H9 (cell line): ENCODE measurements at regions not wholly inside any gene's neighbourhood (a gene's known extent, or its start where the extent isn't known, plus 50 kb on each side); places are given as distances from the start of the nearest gene placed in this dataset.

Experiments
- DNase-seq: peaks from one replicate; pipeline ENCODE4 v3.0.0-alpha.2; 2017
- H2AFZ ChIP-seq: one replicate; pipeline ENCODE4 v1.6.1; 2013; ENCODE audit warnings: mild to moderate bottlenecking, low read length, control low read depth, moderate library complexity
- H2AK5ac ChIP-seq: 2 replicates; pipeline ENCODE4 v1.6.1; 2013; ENCODE audit warnings: low read length, control low read depth, mixed read lengths; ENCODE audit not compliant: insufficient read length
- H2BK120ac ChIP-seq: one replicate; pipeline ENCODE4 v1.6.1; 2013; ENCODE audit warnings: low read depth, mild to moderate bottlenecking, low read length, control low read depth, inconsistent platforms; ENCODE audit not compliant: poor library complexity, severe bottlenecking
- H2BK12ac ChIP-seq: 2 replicates; pipeline ENCODE4 v1.6.1; 2013; ENCODE audit warnings: low read length, control low read depth, mixed read lengths, low read depth; ENCODE audit not compliant: insufficient read length
- H2BK15ac ChIP-seq: 2 replicates; pipeline ENCODE4 v1.6.1; 2013; ENCODE audit warnings: low read depth, low read length, control low read depth
- H2BK20ac ChIP-seq: one replicate; pipeline ENCODE4 v1.6.1; 2013; ENCODE audit warnings: low read depth, mild to moderate bottlenecking, low read length, control low read depth, inconsistent platforms; ENCODE audit not compliant: poor library complexity, severe bottlenecking
- H2BK5ac ChIP-seq: 2 replicates; pipeline ENCODE4 v1.6.1; 2013; ENCODE audit warnings: low read length, control low read depth, mixed read lengths; ENCODE audit not compliant: insufficient read length
- H3K14ac ChIP-seq: 2 replicates; pipeline ENCODE4 v1.6.1; 2013; ENCODE audit warnings: low read length, control low read depth; ENCODE audit not compliant: insufficient read depth
- H3K18ac ChIP-seq: 2 replicates; pipeline ENCODE4 v1.6.1; 2013; ENCODE audit warnings: low read depth, mild to moderate bottlenecking, mixed read lengths, low read length, control low read depth; ENCODE audit not compliant: insufficient read length
- H3K23ac ChIP-seq: 2 replicates; pipeline ENCODE4 v1.6.1; 2013; ENCODE audit warnings: low read length, control low read depth, mixed read lengths, low read depth; ENCODE audit not compliant: insufficient read length
- H3K23me2 ChIP-seq: 2 replicates; pipeline ENCODE4 v1.6.1; 2013; ENCODE audit warnings: low read depth, mild to moderate bottlenecking, mixed read lengths, low read length, control low read depth; ENCODE audit not compliant: insufficient read length, poor library complexity, severe bottlenecking
- H3K27ac ChIP-seq: 2 replicates; pipeline ENCODE4 v1.5.1; 2013; ENCODE audit warnings: low read length, control low read depth, mixed read lengths, low read depth; ENCODE audit not compliant: insufficient read length
- H3K27me3 ChIP-seq: 2 replicates; pipeline ENCODE4 v1.6.1; 2013; ENCODE audit warnings: low read length, control low read depth, inconsistent platforms; ENCODE audit not compliant: insufficient read depth
- H3K4ac ChIP-seq: 2 replicates; pipeline ENCODE4 v1.6.1; 2013; ENCODE audit warnings: low read depth, mild to moderate bottlenecking, control low read depth, inconsistent platforms, low read length, moderate library complexity
- H3K4me1 ChIP-seq: 2 replicates; pipeline ENCODE4 v1.6.1; 2013; ENCODE audit warnings: low read length, control low read depth, inconsistent platforms; ENCODE audit not compliant: insufficient read depth
- H3K4me2 ChIP-seq: 2 replicates; pipeline ENCODE4 v1.6.1; 2013; ENCODE audit warnings: low read length, control low read depth, mixed read lengths; ENCODE audit not compliant: insufficient read length, insufficient read depth
- H3K56ac ChIP-seq: 2 replicates; pipeline ENCODE4 v1.6.1; 2013; ENCODE audit warnings: low read depth, mild to moderate bottlenecking, mixed read lengths, low read length, control low read depth; ENCODE audit not compliant: insufficient read length
- H3K79me1 ChIP-seq: 2 replicates; pipeline ENCODE4 v1.6.1; 2013; ENCODE audit warnings: low read depth, mild to moderate bottlenecking, moderate library complexity, low read length, control low read depth, inconsistent platforms; ENCODE audit not compliant: insufficient read depth, poor library complexity, severe bottlenecking
- H3K79me2 ChIP-seq: 2 replicates; pipeline ENCODE4 v1.6.1; 2013; ENCODE audit warnings: low read length, control low read depth, inconsistent platforms; ENCODE audit not compliant: insufficient read depth
- H3K9ac ChIP-seq: 2 replicates; pipeline ENCODE4 v1.6.1; 2013; ENCODE audit warnings: low read length, control low read depth, mixed read lengths; ENCODE audit not compliant: insufficient read length; ENCODE audit errors: extremely low read depth
- H3K9me3 ChIP-seq: one replicate; pipeline ENCODE4 v1.6.1; 2013; ENCODE audit warnings: low read depth, low read length, inconsistent platforms; ENCODE audit not compliant: control insufficient read depth
- H3T11ph ChIP-seq: one replicate; pipeline ENCODE4 v1.6.1; 2013; ENCODE audit warnings: mild to moderate bottlenecking, low read length, control low read depth, inconsistent platforms
- H4K20me1 ChIP-seq: one replicate; pipeline ENCODE4 v1.6.1; 2013; ENCODE audit not compliant: control insufficient read depth, insufficient read length, insufficient read depth
- H4K5ac ChIP-seq: 2 replicates; pipeline ENCODE4 v1.6.1; 2013; ENCODE audit warnings: low read depth, mild to moderate bottlenecking, mixed read lengths, low read length, control low read depth; ENCODE audit not compliant: insufficient read length
- H4K8ac ChIP-seq: replicated peaks from 2 replicates; pipeline ENCODE4 v1.6.1; 2013; ENCODE audit warnings: low read length, control low read depth, mixed read lengths, low read depth; ENCODE audit not compliant: insufficient read length
- H4K91ac ChIP-seq: 2 replicates; pipeline ENCODE4 v1.6.1; 2013; ENCODE audit warnings: low read depth, mild to moderate bottlenecking, moderate library complexity, mixed read lengths, low read length, control low read depth; ENCODE audit not compliant: insufficient read length
- H3K27ac Mint-ChIP-seq, 3 experiments: 2 replicates in 2 of 3; 3 replicates in 1 of 3; pipeline ENCODE4 v1.8.0; 2020 to 2021; ENCODE audit warnings: mixed read lengths in 3 of 3, mild to moderate bottlenecking in 1 of 3, moderate library complexity in 1 of 3
- H3K27me3 Mint-ChIP-seq: 2 replicates; pipeline ENCODE4 v1.8.0; 2021; ENCODE audit warnings: low read depth, mild to moderate bottlenecking, moderate library complexity, mixed read lengths
- H3K36me3 Mint-ChIP-seq, 3 experiments: 2 replicates in 2 of 3; 3 replicates in 1 of 3; pipeline ENCODE4 v1.8.0; 2020 to 2021; ENCODE audit warnings: low read depth in 3 of 3, mixed read lengths in 3 of 3; ENCODE audit not compliant: insufficient read depth in 1 of 3
- H3K4me1 Mint-ChIP-seq, 2 experiments: 2 replicates each; pipeline ENCODE4 v1.8.0; 2020; ENCODE audit warnings: mixed read lengths in 2 of 2
- H3K4me3 Mint-ChIP-seq, 2 experiments: 2 replicates in 1 of 2; 3 replicates in 1 of 2; pipeline ENCODE4 v1.8.0; 2020 to 2021; ENCODE audit warnings: mild to moderate bottlenecking in 2 of 2, mixed read lengths in 2 of 2, moderate library complexity in 1 of 2
- H3K9me3 Mint-ChIP-seq, 2 experiments: 2 replicates in 1 of 2; 3 replicates in 1 of 2; pipeline ENCODE4 v1.8.0; 2020; ENCODE audit warnings: mild to moderate bottlenecking in 2 of 2, mixed read lengths in 2 of 2, moderate library complexity in 1 of 2
- CTCF ChIP-seq: fragments of 200-600 bp; sonication (generic); conservative IDR thresholded peaks from 3 replicates; pipeline ENCODE4 v1.8.0; 2021; ENCODE audit warnings: antibody characterized with exemption, mild to moderate bottlenecking
- WGBS: extraction: QIAGEN DNeasy Blood & Tissue Kit; methylation state at CpG from one replicate; pipeline ENCODE4 v1.1.7; 2013; ENCODE audit warnings: missing lambda C conversion rate, low lambda C conversion rate, mixed read lengths; ENCODE audit not compliant: insufficient read length; ENCODE audit errors: extremely low coverage; 5-methylcytosine and 5-hydroxymethylcytosine counted together

- no peak for DNase-seq
- H3K4me2 ChIP-seq, result no peak overlapping the region
- peaks cover 22% of the 10 kb centered on the region for H3K27me3 Mint-ChIP-seq
- no peaks in the 10 kb centered on the region for H4K20me1 ChIP-seq
- no peaks in the 10 kb centered on the region for H3K23me2 ChIP-seq
- no peak overlapping the region for H3K56ac ChIP-seq
- H3K9ac ChIP-seq, result no peak overlapping the region
- no peak overlapping the region for H3K23ac ChIP-seq
- peak; percentile 49; the same call in 2 of the 3 replicates for TF ChIP-seq CTCF
- H2AK5ac ChIP-seq, result no peak overlapping the region
- H3K79me2 ChIP-seq, result no peaks in the 10 kb centered on the region
- H4K91ac ChIP-seq, result no peak overlapping the region
- H4K5ac ChIP-seq, result no peak overlapping the region
- no peaks in the 10 kb centered on the region for H3K9me3 ChIP-seq
- H3K27ac ChIP-seq, result no peak overlapping the region
- H2BK15ac ChIP-seq, result no peak overlapping the region
- no peaks in the 10 kb centered on the region for H3K79me1 ChIP-seq
- no peak overlapping the region for H3K27ac Mint-ChIP-seq
- no peak overlapping the region for H3K18ac ChIP-seq
- H3K4me1 ChIP-seq, result no peaks in the 10 kb centered on the region
- no peak overlapping the region for H2BK20ac ChIP-seq
- WGBS, result no CpG with 5 or more reads among the region's 4 CpGs
- no peak overlapping the region for H2BK12ac ChIP-seq
- H2BK120ac ChIP-seq, result no peak overlapping the region
- H2AFZ ChIP-seq, result no peak overlapping the region
- H3K4ac ChIP-seq, result no peak overlapping the region
- H3K27me3 ChIP-seq, result no peaks in the 10 kb centered on the region
- H2BK5ac ChIP-seq, result no peak overlapping the region
- no peaks in the 10 kb centered on the region for H3K9me3 Mint-ChIP-seq
- no peaks in the 10 kb centered on the region for H3K36me3 Mint-ChIP-seq
- H3K4me1 Mint-ChIP-seq, result peaks cover 7 to 14% of the 10 kb centered on the region in 2 experiments; a peak in 3 of 4 replicates
- H3T11ph ChIP-seq, result no peak overlapping the region
- no peak overlapping the region for H4K8ac ChIP-seq
- no peak overlapping the region for H3K4me3 Mint-ChIP-seq
- no peak overlapping the region for H3K14ac ChIP-seq
These were observed 241.2 kb downstream of the FOXL1 start for GRCh38 chr16:86819533-86819892.
